ENCODE measurements at regions not wholly inside any gene's neighbourhood (a gene's known extent, or its start where the extent isn't known, plus 50 kb on each side); places are given as distances from the start of the nearest gene placed in this dataset.

DNA sequence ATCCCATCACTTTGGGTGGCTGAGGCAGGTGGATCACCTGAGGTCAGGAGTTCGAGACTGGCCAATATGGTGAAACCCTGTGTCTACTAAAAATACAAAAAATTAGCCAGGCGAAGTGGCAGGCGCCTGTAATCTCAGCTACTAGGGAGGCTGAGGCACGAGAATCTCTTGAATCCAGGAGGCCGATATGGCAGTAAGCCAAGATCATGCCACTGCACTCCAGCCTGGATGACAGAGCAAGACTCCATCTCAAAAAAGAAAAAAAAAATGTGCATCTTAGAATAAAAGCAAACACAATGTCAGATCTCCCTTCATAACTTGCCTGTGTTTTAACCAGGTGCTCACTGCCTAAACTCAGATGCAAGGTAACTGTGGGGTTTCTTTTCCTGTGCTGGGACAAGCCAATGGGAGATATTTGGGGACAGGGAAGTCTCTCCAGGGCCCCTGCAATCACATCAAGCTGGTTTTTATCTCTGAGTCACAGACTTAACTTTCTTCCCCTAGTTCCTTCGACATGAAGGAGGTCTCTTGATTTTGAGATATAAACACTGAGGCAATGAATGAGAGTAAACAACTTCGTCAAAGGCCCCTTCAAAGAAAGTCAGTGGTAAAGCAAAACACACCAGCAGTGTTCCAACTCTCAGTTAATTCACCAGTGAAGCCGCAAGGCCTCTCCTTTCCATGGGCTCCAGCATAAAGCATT lies 99.1 kb downstream of the SNX18 start:
- DNase-seq (ENCODE audit: low read depth, low spot score), result no peak

DNA sequence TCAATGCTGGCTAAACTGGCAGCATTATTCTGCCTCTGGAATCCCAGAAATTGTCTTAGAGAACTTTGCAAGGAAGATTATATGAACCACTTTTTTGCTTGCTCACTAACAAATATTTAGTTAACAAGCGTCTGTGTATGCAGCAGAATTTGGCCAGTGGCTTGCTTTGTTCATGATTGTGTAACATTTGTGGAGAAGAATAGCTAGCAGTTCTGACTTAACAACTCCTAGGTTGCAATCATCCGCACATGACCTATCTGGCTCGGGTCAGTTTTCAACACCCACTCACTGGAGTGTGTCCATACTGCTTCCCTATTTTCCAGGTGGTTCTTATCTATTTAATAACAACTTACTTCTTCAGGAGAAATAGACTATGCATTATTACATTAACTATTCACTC lies 98.5 kb downstream of the SNX18 start:
- no peak for DNase-seq (ENCODE audit: low read depth, low spot score)

DNA sequence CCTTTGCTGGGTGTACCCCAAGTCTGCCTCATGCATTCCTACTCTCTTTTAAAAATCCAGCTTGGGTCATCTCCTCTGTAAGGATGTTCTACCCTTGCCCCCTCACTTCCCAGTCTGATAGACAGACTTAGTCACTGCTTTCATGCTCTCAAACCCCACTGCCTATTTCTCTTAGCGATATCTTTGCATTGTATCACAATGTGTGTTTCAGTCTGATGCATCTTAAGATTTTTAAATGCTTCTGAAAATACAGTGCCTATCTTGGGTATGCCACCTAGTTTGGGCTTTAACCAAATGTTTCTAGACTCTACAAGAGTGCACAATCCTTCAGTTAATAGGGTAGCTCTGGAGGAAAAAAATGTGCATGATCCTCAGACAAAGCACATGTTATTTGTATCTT lies 97.8 kb downstream of the SNX18 start:
- no peak for DNase-seq (ENCODE audit: low read depth, low spot score)

DNA sequence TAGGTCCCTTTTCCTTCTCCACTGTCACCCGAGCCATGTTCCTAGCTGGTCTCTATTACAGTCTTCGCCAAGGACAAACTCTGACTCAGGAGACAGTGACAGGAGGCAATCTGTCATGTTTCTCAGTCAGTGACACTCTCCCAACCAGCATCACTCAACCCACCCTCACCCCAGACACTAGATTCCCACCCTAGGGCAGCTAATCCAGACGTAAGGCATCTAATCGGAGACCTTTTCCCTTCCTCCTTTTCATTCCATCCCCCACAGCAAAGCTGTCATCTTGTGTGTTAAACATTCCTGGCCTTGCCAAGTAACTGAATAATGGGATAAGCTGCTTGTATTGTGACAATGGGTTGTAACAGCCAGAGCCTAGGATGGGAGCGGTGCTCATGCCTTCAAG lies 95.2 kb downstream of the SNX18 start:
- DNase-seq (ENCODE audit: low read depth, low spot score), result no peak

DNA sequence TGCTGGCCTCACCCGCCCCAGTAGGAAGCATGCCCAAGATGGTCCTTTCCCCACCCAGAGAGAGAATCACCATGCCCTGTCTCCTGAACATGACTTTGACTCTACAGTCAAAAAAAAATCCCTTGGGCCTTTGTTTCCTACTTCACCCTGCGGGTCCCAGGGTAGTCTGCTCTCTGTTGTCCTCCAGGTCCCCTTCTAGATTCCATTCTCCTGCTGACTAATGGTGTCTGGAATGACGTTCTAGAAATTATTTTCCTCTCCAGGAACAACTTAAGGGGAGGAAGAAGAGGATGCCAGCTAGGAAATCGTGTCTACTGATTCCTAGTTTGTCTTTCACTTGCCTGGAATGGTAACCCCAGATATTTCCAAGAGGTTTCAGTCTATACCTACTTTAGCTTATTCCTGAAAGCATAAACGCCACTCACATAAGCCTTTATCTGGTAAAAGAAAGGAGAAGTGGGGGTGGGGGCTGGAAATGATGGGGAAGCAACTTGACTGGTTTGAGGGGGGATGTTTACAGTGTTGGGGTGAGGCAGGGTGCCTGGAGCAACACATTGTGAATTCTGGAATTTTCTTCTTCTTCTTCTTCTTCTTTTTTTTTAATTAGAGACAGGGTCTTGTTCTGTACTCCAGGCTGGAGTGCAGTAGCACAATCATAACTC lies 93.9 kb downstream of the SNX18 start:
- no peak for DNase-seq (ENCODE audit: low read depth, low spot score)

DNA sequence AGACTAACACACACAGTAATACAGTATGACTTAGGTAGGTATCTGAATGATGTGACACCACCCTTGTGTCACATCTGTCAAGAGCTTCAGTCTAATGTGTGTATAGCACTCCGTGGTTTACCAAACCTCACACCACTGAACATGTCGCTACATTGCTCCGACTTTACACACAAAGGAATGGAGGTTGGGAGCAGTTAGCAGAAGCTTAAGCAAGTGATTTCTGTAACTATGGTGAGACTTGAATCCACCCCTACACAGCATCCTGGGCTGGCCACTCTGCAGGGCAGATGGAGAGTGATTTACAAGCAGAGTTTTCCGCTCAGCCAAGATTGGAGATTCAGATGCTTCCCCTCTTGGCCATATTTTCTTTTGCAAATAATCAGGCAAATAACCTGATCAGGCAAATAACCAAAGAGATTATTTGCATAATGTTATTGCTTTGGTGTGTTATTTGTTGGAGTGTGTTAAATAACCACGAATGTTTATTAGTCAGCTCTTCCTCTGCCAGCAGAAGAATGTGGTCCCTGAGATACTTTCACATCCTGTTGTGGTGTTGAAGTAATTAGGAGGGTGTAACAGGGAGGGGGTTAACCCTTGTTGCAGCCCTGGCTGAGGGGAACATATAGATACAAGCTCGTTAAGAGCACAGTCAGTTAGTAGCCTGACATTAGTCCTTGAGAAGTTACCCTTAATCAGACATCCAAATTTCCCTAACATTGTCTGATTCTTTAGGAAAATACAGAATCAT lies 92.8 kb downstream of the SNX18 start:
- DNase-seq (ENCODE audit: low read depth, low spot score), result no peak

DNA sequence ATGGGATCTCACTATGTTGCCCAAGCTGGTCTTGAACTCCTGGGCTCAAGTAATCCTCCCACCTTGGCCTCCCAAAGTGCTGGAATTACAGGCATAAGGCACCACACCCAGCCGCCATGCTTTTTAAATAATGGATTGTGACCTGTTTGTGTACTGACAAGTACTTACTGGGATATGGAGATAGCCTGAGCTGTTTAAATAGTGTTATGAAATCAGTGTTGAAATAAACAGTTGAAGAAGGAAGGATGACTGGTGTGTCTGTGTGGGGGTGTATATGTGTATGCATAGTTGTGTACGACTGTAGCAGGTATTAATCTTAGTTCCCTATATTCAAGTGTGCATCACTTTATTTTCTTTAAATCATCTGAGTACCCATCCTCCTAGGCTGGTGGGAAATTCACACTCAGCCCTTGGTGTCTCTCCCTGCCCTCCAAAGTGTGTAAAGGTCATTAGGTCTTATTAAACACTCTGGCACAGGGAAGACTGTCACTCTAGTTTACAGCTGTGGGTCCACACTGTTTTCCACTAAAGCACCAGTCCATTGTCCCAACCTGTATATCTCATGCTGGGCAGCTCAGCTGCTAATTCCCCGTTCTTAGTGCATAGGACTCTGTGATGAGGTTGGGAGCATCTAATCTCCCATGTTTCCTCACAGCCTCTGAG lies 91.0 kb downstream of the SNX18 start:
- DNase-seq (ENCODE audit: low read depth, low spot score), result no peak

DNA sequence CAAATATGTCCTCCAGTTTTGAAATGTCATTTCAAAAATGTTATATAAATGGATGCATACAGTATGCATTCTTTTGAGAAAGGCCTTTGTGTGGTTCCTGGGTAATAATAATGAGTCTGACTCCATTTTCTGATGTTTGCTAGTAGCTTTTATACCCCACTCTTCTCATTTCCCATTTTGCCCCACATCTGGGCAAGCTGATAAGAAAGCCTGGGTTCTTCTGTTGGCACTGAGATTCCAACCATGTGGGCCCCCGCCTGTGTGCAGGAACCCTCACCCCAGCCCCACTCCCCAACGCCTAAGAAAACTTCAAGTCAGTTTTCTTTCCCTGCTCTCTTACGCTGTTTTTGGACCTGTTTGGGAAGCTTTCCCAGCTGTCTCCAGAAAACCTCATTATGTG lies 89.4 kb downstream of the SNX18 start:
- DNase-seq (ENCODE audit: low read depth, low spot score), result no peak

DNA sequence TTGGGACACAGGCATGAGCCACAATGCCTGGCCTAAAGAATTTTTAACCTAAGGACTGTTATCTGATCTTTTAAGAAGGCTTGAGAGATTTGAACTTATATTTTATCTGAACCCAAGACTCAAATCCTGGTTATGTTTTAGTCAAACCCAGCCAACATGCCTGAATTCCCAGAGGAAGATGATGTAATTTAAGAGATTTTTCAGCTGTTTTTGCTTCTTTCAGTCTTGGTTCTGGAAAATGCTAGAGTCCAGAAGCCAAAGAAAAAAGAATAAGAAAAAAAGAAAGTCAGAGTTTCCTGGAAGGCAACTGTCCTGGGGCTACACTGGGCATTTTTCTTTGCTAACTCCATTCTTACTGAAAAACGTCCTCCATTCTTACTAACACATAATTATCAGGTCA lies 85.8 kb downstream of the SNX18 start:
- no peak for DNase-seq (ENCODE audit: low read depth, low spot score)

DNA sequence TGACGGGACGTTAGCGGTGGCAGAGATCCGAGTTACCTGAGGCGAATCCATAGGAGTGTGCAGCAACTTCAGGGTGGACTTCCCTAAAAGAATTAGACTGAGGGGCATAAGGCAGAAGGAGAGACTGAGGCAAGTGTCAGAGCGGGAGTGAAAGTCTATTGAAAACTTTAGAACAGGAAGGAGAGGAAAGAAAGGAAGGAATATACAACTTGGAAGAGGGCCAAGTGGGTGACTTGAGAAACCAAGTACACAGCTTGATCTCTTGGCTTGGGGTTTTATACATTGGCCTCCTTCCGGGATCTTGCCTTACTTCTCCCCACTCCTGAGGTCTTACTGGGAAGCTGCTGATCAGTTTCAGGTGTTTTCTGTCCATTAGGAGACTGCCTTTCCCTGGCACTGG lies 84.9 kb downstream of the SNX18 start:
- no peak for DNase-seq (ENCODE audit: low read depth, low spot score)

DNA sequence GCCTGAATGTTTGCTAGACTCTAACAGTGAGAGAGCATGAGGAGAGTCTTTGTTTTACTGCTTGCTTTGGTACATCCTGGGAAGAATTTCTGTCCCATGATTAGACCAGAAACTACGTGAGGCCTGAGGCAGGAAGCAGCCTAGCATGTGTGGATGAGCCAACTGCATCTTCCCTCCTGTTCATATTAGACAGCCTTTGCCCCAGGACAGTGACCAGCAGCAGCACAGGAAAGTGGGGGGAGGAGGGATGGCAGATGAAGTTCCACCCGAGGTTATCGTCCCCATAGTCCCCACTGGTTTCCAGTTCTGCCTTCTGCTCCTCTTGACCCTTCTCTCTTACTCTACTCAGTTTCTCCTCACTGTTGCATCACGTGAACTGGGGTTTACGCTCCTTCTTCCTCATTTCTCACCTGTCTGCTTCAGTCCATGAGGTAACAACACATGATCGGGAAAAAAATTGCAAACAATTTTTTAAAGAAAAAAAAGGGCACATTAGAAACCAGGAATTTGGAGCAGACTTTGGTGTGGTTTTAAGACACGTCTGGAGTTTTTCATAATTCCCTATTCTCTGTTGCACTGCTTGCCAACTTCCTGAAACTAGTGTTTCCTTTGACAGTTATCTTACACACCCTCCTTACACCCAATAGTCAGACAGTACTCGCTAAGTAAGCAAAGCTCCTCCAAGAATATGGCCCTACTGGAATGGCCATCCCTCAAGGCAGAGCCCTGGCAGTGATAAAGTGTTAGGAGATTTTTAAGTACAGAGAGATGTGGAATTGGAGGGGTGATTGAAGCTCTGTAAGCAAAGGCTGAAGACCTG lies 84.1 kb downstream of the SNX18 start:
- DNase-seq (ENCODE audit: low read depth, low spot score), result no peak
